SK-N-SH (cell line): ENCODE measurements at regions not wholly inside any gene's neighbourhood (a gene's known extent, or its start where the extent isn't known, plus 50 kb on each side); places are given as distances from the start of the nearest gene placed in this dataset.

ENCODE experiments used
- GABPA ChIP-seq: IDR thresholded peaks from 2 replicates; pipeline ENCODE4 v1.4.0; 2012; ENCODE audit warnings: low read depth, mild to moderate bottlenecking
- RAD21 ChIP-seq: IDR thresholded peaks from 2 replicates; pipeline ENCODE4 v1.6.1; 2012; ENCODE audit warnings: mild to moderate bottlenecking, low read length
- REST ChIP-seq: IDR thresholded peaks from 2 replicates; pipeline ENCODE4 v1.6.1; 2012; ENCODE audit warnings: mild to moderate bottlenecking, low read depth, low read length, moderate library complexity
- TF ChIP-seq, protein P1 (sequence below): fragments of 200-600 bp; sonication (generic); IDR thresholded peaks from 2 replicates; pipeline ENCODE4 v1.6.1; 2017; ENCODE audit warnings: antibody characterized with exemption, mild to moderate bottlenecking, moderate library complexity

- TF ChIP-seq, protein P1, sequence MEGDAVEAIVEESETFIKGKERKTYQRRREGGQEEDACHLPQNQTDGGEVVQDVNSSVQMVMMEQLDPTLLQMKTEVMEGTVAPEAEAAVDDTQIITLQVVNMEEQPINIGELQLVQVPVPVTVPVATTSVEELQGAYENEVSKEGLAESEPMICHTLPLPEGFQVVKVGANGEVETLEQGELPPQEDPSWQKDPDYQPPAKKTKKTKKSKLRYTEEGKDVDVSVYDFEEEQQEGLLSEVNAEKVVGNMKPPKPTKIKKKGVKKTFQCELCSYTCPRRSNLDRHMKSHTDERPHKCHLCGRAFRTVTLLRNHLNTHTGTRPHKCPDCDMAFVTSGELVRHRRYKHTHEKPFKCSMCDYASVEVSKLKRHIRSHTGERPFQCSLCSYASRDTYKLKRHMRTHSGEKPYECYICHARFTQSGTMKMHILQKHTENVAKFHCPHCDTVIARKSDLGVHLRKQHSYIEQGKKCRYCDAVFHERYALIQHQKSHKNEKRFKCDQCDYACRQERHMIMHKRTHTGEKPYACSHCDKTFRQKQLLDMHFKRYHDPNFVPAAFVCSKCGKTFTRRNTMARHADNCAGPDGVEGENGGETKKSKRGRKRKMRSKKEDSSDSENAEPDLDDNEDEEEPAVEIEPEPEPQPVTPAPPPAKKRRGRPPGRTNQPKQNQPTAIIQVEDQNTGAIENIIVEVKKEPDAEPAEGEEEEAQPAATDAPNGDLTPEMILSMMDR = no peak
- TF ChIP-seq REST (no peak), RAD21 (no peak), GABPA (no peak)
Observed at GRCh38 chr2:88841224-88841929, 149.9 kb downstream of the RPIA start.
